ENCODE measurements at regions not wholly inside any gene's neighbourhood (a gene's known extent, or its start where the extent isn't known, plus 50 kb on each side); places are given as distances from the start of the nearest gene placed in this dataset.
"Not testable (repeated sequence)": the region's sequence is repeated elsewhere in the genome, so short reads cannot be mapped to it uniquely, and the experiment has no call there.

GRCh38 chr16:26856271-26856670 lies 210.5 kb upstream of the C16orf82 start:
- H3K4me3 ChIP-seq (ENCODE audit: low read length in 2 of 2): no peak overlapping the region
- H3K9ac ChIP-seq (ENCODE audit: low read depth in 1 of 2, low read length in 2 of 2): no peak overlapping the region
- no peaks in the 10 kb centered on the region for H3K27me3 ChIP-seq (ENCODE audit: control insufficient read depth in 2 of 2, insufficient read depth in 2 of 2, low read length in 2 of 2)
- peaks cover 0 to 3% of the 10 kb centered on the region in 2 donors for H3K9me3 ChIP-seq (ENCODE audit: control insufficient read depth in 2 of 2, low read length in 2 of 2)
- no peaks in the 10 kb centered on the region for H3K36me3 ChIP-seq (ENCODE audit: control insufficient read depth in 2 of 2, insufficient read depth in 2 of 2, low read length in 2 of 2)
- no peak overlapping the region for H3K27ac ChIP-seq (ENCODE audit: low read depth in 2 of 2, low read length in 2 of 2)
- H3K4me1 ChIP-seq (ENCODE audit: control insufficient read depth in 2 of 2, insufficient read depth in 2 of 2, low read length in 2 of 2): no peaks in the 10 kb centered on the region

DNA sequence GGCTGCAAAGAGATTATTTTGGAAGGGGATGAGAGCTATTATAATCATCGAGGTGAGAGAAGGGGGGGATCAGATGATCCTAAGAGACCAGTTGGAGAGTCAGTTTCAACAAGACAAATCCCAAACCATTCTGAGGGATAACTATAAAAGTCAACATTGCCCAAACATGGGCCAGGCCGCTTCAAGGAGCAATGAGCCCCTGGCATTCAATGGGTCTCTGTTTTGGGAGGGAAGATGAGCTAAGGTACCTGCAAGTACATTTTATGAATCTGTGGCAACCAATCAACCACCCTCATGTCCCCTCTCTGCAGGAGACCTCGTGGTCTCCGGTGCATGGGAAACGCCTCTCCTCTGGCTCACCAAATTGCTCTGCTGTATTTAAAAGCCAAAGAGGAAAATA lies 209.9 kb upstream of the C16orf82 start:
- Histone ChIP-seq H3K4me3 (ENCODE audit: low read length in 2 of 2) (no peak overlapping the region), H3K9me3 (ENCODE audit: control insufficient read depth in 2 of 2, low read length in 2 of 2) (peaks cover 0 to 6% of the 10 kb centered on the region in 2 donors), H3K27me3 (ENCODE audit: control insufficient read depth in 2 of 2, insufficient read depth in 2 of 2, low read length in 2 of 2) (no peaks in the 10 kb centered on the region), H3K27ac (ENCODE audit: low read depth in 2 of 2, low read length in 2 of 2) (no peak overlapping the region), H3K9ac (ENCODE audit: low read depth in 1 of 2, low read length in 2 of 2) (no peak overlapping the region), H3K4me1 (ENCODE audit: control insufficient read depth in 2 of 2, insufficient read depth in 2 of 2, low read length in 2 of 2) (no peaks in the 10 kb centered on the region), H3K36me3 (ENCODE audit: control insufficient read depth in 2 of 2, insufficient read depth in 2 of 2, low read length in 2 of 2) (no peaks in the 10 kb centered on the region)

DNA sequence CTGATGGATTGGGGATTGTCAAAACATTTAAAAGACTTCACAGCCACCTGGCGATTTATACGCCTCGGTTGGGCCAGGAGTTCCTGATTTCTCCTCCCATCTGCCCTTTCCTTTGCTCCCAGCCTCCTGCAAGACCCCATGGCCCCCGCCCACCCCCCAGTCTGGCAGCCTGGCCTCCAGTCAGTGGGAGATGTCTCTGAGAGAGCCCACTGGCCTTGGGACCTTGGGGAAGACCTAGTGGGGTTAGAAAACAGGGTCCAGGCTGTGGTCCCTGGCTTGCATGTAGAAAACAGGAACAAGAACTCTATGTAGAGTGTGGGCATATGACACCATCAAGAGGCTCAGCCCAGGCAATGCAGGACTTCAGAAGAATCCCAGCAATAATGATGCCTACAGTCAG lies 209.4 kb upstream of the C16orf82 start:
- Histone ChIP-seq H3K27ac (ENCODE audit: low read depth in 2 of 2, low read length in 2 of 2) (no peak overlapping the region), H3K9ac (ENCODE audit: low read depth in 1 of 2, low read length in 2 of 2) (no peak overlapping the region), H3K27me3 (ENCODE audit: control insufficient read depth in 2 of 2, insufficient read depth in 2 of 2, low read length in 2 of 2) (no peaks in the 10 kb centered on the region), H3K4me1 (ENCODE audit: control insufficient read depth in 2 of 2, insufficient read depth in 2 of 2, low read length in 2 of 2) (no peaks in the 10 kb centered on the region), H3K9me3 (ENCODE audit: control insufficient read depth in 2 of 2, low read length in 2 of 2) (peaks cover 0 to 6% of the 10 kb centered on the region in 2 donors), H3K36me3 (ENCODE audit: control insufficient read depth in 2 of 2, insufficient read depth in 2 of 2, low read length in 2 of 2) (no peaks in the 10 kb centered on the region), H3K4me3 (ENCODE audit: low read length in 2 of 2) (no peak overlapping the region)

GRCh38 chr16:26860506-26860905 lies 206.2 kb upstream of the C16orf82 start:
- H3K27ac ChIP-seq (ENCODE audit: low read depth in 2 of 2, low read length in 2 of 2): no peak overlapping the region
- H3K4me1 ChIP-seq (ENCODE audit: control insufficient read depth in 2 of 2, insufficient read depth in 2 of 2, low read length in 2 of 2): no peaks in the 10 kb centered on the region
- H3K9me3 ChIP-seq (ENCODE audit: control insufficient read depth in 2 of 2, low read length in 2 of 2): peaks cover 0 to 6% of the 10 kb centered on the region in 2 donors
- H3K27me3 ChIP-seq (ENCODE audit: control insufficient read depth in 2 of 2, insufficient read depth in 2 of 2, low read length in 2 of 2): no peaks in the 10 kb centered on the region
- no peak overlapping the region for H3K4me3 ChIP-seq (ENCODE audit: low read length in 2 of 2)
- no peaks in the 10 kb centered on the region for H3K36me3 ChIP-seq (ENCODE audit: control insufficient read depth in 2 of 2, insufficient read depth in 2 of 2, low read length in 2 of 2)
- no peak overlapping the region for H3K9ac ChIP-seq (ENCODE audit: low read depth in 1 of 2, low read length in 2 of 2)

GRCh38 chr16:26863931-26864330 lies 202.8 kb upstream of the C16orf82 start:
- H3K27me3 ChIP-seq (ENCODE audit: control insufficient read depth in 2 of 2, insufficient read depth in 2 of 2, low read length in 2 of 2): no peaks in the 10 kb centered on the region
- no peak overlapping the region for H3K4me3 ChIP-seq (ENCODE audit: low read length in 2 of 2)
- no peaks in the 10 kb centered on the region for H3K36me3 ChIP-seq (ENCODE audit: control insufficient read depth in 2 of 2, insufficient read depth in 2 of 2, low read length in 2 of 2)
- peaks cover 0 to 6% of the 10 kb centered on the region in 2 donors for H3K9me3 ChIP-seq (ENCODE audit: control insufficient read depth in 2 of 2, low read length in 2 of 2)
- no peak overlapping the region for H3K9ac ChIP-seq (ENCODE audit: low read depth in 1 of 2, low read length in 2 of 2)
- H3K4me1 ChIP-seq (ENCODE audit: control insufficient read depth in 2 of 2, insufficient read depth in 2 of 2, low read length in 2 of 2): no peaks in the 10 kb centered on the region
- no peak overlapping the region for H3K27ac ChIP-seq (ENCODE audit: low read depth in 2 of 2, low read length in 2 of 2)

GRCh38 chr16:26874318-26874717 lies 192.4 kb upstream of the C16orf82 start:
- not testable (repeated sequence) for H3K4me3 ChIP-seq (ENCODE audit: low read length in 2 of 2); H3K27me3 ChIP-seq (ENCODE audit: control insufficient read depth in 2 of 2, insufficient read depth in 2 of 2, low read length in 2 of 2); H3K4me1 ChIP-seq (ENCODE audit: control insufficient read depth in 2 of 2, insufficient read depth in 2 of 2, low read length in 2 of 2); H3K9me3 ChIP-seq (ENCODE audit: control insufficient read depth in 2 of 2, low read length in 2 of 2); H3K36me3 ChIP-seq (ENCODE audit: control insufficient read depth in 2 of 2, insufficient read depth in 2 of 2, low read length in 2 of 2); H3K9ac ChIP-seq (ENCODE audit: low read depth in 1 of 2, low read length in 2 of 2); H3K27ac ChIP-seq (ENCODE audit: low read depth in 2 of 2, low read length in 2 of 2)

DNA sequence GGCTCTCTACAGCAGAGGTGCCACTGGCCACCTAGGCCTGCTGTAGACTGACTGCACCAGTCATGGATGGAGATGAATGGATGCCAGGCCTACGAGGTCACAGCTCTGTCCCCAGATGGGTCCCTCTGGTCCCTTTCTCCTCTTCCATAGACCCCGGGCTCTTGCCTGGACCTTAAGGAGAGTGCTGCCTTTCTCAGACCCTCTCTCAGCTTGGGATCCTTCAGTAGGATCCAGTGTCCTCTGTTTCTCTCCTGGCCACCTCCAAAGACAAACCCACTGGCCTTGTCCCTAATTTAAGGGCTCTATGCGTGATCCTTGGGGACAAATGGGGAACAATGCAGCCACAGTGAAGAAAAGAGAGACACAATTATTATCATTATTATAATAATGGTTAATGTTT lies 189.3 kb upstream of the C16orf82 start:
- Histone ChIP-seq H3K9me3 (ENCODE audit: control insufficient read depth in 2 of 2, low read length in 2 of 2) (no peaks in the 10 kb centered on the region), H3K9ac (ENCODE audit: low read depth in 1 of 2, low read length in 2 of 2) (no peak overlapping the region), H3K4me1 (ENCODE audit: control insufficient read depth in 2 of 2, insufficient read depth in 2 of 2, low read length in 2 of 2) (no peaks in the 10 kb centered on the region), H3K36me3 (ENCODE audit: control insufficient read depth in 2 of 2, insufficient read depth in 2 of 2, low read length in 2 of 2) (no peaks in the 10 kb centered on the region), H3K4me3 (ENCODE audit: low read length in 2 of 2) (no peak overlapping the region), H3K27me3 (ENCODE audit: control insufficient read depth in 2 of 2, insufficient read depth in 2 of 2, low read length in 2 of 2) (no peaks in the 10 kb centered on the region), H3K27ac (ENCODE audit: low read depth in 2 of 2, low read length in 2 of 2) (no peak overlapping the region)

GRCh38 chr16:26885674-26886073 lies 181.1 kb upstream of the C16orf82 start:
- H3K9ac ChIP-seq (ENCODE audit: low read depth in 1 of 2, low read length in 2 of 2): no peak overlapping the region
- no peaks in the 10 kb centered on the region for H3K36me3 ChIP-seq (ENCODE audit: control insufficient read depth in 2 of 2, insufficient read depth in 2 of 2, low read length in 2 of 2)
- H3K27me3 ChIP-seq (ENCODE audit: control insufficient read depth in 2 of 2, insufficient read depth in 2 of 2, low read length in 2 of 2): no peaks in the 10 kb centered on the region
- no peaks in the 10 kb centered on the region for H3K9me3 ChIP-seq (ENCODE audit: control insufficient read depth in 2 of 2, low read length in 2 of 2)
- no peaks in the 10 kb centered on the region for H3K4me1 ChIP-seq (ENCODE audit: control insufficient read depth in 2 of 2, insufficient read depth in 2 of 2, low read length in 2 of 2)
- no peak overlapping the region for H3K4me3 ChIP-seq (ENCODE audit: low read length in 2 of 2)
- no peak overlapping the region for H3K27ac ChIP-seq (ENCODE audit: low read depth in 2 of 2, low read length in 2 of 2)

- Histone ChIP-seq H3K36me3 (ENCODE audit: control insufficient read depth in 2 of 2, insufficient read depth in 2 of 2, low read length in 2 of 2) (no peaks in the 10 kb centered on the region), H3K4me3 (ENCODE audit: low read length in 2 of 2) (no peak overlapping the region), H3K4me1 (ENCODE audit: control insufficient read depth in 2 of 2, insufficient read depth in 2 of 2, low read length in 2 of 2) (no peaks in the 10 kb centered on the region), H3K9ac (ENCODE audit: low read depth in 1 of 2, low read length in 2 of 2) (no peak overlapping the region), H3K9me3 (ENCODE audit: control insufficient read depth in 2 of 2, low read length in 2 of 2) (no peaks in the 10 kb centered on the region), H3K27me3 (ENCODE audit: control insufficient read depth in 2 of 2, insufficient read depth in 2 of 2, low read length in 2 of 2) (no peaks in the 10 kb centered on the region), H3K27ac (ENCODE audit: low read depth in 2 of 2, low read length in 2 of 2) (no peak overlapping the region)
Observed at GRCh38 chr16:26889740-26890139, 177.0 kb upstream of the C16orf82 start.

DNA sequence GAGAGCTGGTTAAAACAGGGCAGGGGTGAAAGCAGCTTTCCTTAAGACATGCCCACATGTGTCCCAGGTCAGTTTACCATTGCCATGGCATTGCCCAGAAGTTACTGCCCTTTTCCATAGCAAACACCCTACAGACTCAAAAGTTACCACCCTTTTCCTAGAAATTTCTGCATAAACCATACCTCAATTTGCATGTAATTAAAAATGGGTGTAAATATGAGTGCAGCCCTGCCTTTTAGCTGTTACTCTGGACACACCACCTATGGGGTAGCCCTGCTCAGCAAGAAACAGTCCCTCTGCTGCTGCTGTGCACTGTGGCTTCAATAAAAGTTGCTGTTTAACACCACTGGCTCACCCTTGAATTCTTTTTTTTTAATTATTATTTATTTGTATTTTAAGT lies 168.5 kb upstream of the C16orf82 start:
- no peaks in the 10 kb centered on the region for H3K9me3 ChIP-seq (ENCODE audit: control insufficient read depth in 2 of 2, low read length in 2 of 2)

DNA sequence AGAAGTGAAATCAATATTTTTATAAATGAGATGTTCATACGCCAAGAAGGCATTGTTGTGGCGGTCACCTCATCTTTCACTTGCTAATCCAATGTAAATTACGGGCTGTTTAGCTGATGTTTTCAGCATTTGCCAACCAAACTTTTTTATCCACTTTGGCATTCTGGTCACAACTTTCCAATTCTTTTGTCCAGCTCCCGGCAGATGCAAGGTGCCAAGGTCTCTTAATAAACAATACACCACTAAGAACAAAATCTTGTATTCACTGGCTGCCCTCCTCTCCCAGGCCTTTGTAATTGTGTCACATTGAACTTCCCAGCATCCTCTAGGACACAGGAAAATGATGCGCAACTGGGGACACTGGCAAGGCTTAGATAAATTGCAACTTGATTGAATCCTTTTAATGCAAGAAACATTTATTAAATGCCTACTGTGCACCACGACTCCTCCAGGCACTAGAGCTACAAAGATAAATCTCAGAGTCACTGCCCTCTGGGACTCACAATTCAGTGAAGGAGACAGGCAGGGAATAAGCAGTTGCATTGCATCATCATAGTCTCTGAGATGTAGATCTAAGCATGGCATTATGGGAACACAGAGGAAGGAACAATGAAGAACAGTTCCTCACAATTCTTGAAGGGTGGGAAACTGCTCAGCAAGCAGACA lies 165.4 kb upstream of the C16orf82 start:
- Histone ChIP-seq H3K36me3 (ENCODE audit: control insufficient read depth in 2 of 2, insufficient read depth in 2 of 2, low read length in 2 of 2) (no peaks in the 10 kb centered on the region), H3K27ac (ENCODE audit: low read depth in 2 of 2, low read length in 2 of 2) (no peak overlapping the region), H3K4me3 (ENCODE audit: low read length in 2 of 2) (no peak overlapping the region), H3K27me3 (ENCODE audit: control insufficient read depth in 2 of 2, insufficient read depth in 2 of 2, low read length in 2 of 2) (no peaks in the 10 kb centered on the region), H3K9ac (ENCODE audit: low read depth in 1 of 2, low read length in 2 of 2) (no peak overlapping the region), H3K9me3 (ENCODE audit: control insufficient read depth in 2 of 2, low read length in 2 of 2) (no peaks in the 10 kb centered on the region), H3K4me1 (ENCODE audit: control insufficient read depth in 2 of 2, insufficient read depth in 2 of 2, low read length in 2 of 2) (no peaks in the 10 kb centered on the region)

More for the DNA sequence above, 168.5 kb upstream of the C16orf82 start:
- H3K27ac ChIP-seq (ENCODE audit: low read depth in 2 of 2, low read length in 2 of 2): no peak overlapping the region
- H3K9ac ChIP-seq (ENCODE audit: low read depth in 1 of 2, low read length in 2 of 2): no peak overlapping the region
- no peaks in the 10 kb centered on the region for H3K4me1 ChIP-seq (ENCODE audit: control insufficient read depth in 2 of 2, insufficient read depth in 2 of 2, low read length in 2 of 2)
- H3K36me3 ChIP-seq (ENCODE audit: control insufficient read depth in 2 of 2, insufficient read depth in 2 of 2, low read length in 2 of 2): no peaks in the 10 kb centered on the region
- no peaks in the 10 kb centered on the region for H3K27me3 ChIP-seq (ENCODE audit: control insufficient read depth in 2 of 2, insufficient read depth in 2 of 2, low read length in 2 of 2)
- no peak overlapping the region for H3K4me3 ChIP-seq (ENCODE audit: low read length in 2 of 2)

All from mucosa of rectum (tissue), 2 donors.